ENCODE measurements at regions not wholly inside any gene's neighbourhood (a gene's known extent, or its start where the extent isn't known, plus 50 kb on each side); places are given as distances from the start of the nearest gene placed in this dataset.
"Not testable (repeated sequence)": the region's sequence is repeated elsewhere in the genome, so short reads cannot be mapped to it uniquely, and the experiment has no call there.

- TF ChIP-seq, protein P1, sequence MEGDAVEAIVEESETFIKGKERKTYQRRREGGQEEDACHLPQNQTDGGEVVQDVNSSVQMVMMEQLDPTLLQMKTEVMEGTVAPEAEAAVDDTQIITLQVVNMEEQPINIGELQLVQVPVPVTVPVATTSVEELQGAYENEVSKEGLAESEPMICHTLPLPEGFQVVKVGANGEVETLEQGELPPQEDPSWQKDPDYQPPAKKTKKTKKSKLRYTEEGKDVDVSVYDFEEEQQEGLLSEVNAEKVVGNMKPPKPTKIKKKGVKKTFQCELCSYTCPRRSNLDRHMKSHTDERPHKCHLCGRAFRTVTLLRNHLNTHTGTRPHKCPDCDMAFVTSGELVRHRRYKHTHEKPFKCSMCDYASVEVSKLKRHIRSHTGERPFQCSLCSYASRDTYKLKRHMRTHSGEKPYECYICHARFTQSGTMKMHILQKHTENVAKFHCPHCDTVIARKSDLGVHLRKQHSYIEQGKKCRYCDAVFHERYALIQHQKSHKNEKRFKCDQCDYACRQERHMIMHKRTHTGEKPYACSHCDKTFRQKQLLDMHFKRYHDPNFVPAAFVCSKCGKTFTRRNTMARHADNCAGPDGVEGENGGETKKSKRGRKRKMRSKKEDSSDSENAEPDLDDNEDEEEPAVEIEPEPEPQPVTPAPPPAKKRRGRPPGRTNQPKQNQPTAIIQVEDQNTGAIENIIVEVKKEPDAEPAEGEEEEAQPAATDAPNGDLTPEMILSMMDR (IDR thresholded peaks at IDR 0.05; ENCODE audit: borderline replicate concordance, insufficient read depth, low read depth, low read length), result no peak
- no peak overlapping the region for H3K4me3 ChIP-seq (ENCODE audit: low read depth, low read length)
Observed at GRCh38 chr5:82537687-82538306, 259.6 kb upstream of the RPS23 start.

DNA sequence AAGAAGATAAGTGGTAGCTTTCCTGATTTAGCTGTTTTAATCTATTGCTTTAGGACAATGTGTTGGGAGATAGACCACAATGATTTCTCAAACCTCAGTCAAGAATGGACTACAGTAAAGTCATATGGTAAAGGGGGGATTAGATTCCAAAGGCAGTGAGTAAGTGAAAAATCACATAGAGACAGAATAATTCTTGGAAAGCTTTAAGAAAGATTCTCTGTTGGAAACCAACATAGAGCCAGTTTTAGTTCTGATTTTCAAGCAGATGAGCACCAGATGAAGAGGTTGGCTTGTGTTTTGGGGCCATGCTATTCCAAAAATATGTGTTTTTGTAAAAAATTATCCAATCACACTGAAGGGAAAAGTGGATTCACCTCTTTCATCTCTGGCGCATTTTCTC lies 256.8 kb upstream of the RPS23 start:
- no peak overlapping the region for H3K4me3 ChIP-seq (ENCODE audit: low read depth, low read length)
- TF ChIP-seq, protein P1 (IDR thresholded peaks at IDR 0.05; ENCODE audit: borderline replicate concordance, insufficient read depth, low read depth, low read length), result no peak

GRCh38 chr5:82532075-82532474 lies 253.9 kb upstream of the RPS23 start:
- not testable (repeated sequence) for H3K4me3 ChIP-seq (ENCODE audit: low read depth, low read length)

- H3K4me3 ChIP-seq (ENCODE audit: low read depth, low read length), result no peak overlapping the region
- TF ChIP-seq, protein P1 (IDR thresholded peaks at IDR 0.05; ENCODE audit: borderline replicate concordance, insufficient read depth, low read depth, low read length), result no peak
Observed at GRCh38 chr5:82526540-82526939, 248.4 kb upstream of the RPS23 start.

DNA sequence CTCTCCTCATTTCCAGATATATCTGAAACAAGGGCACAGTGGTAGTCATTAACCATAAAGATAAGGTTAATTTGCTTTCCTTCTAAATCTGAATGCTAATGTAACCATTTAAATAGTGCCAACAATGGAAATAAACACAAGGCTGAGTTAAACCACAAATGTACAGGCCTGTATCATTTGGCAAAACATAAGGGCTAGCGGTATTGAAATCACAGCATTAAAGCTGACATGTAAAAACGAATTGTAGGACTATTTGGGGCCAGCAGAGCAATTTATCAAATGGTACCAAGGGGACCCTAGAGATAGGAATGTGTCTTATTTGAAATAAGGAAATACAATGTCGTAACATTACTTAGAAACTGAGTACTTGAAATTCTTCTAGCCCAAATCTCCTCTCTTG lies 247.5 kb upstream of the RPS23 start:
- H3K4me3 ChIP-seq (ENCODE audit: low read depth, low read length), result no peak overlapping the region
- TF ChIP-seq, protein P1 (IDR thresholded peaks at IDR 0.05; ENCODE audit: borderline replicate concordance, insufficient read depth, low read depth, low read length), result no peak

- TF ChIP-seq, protein P1 (IDR thresholded peaks at IDR 0.05; ENCODE audit: borderline replicate concordance, insufficient read depth, low read depth, low read length), result no peak
Observed at GRCh38 chr5:82523633-82524032, 245.5 kb upstream of the RPS23 start.

DNA sequence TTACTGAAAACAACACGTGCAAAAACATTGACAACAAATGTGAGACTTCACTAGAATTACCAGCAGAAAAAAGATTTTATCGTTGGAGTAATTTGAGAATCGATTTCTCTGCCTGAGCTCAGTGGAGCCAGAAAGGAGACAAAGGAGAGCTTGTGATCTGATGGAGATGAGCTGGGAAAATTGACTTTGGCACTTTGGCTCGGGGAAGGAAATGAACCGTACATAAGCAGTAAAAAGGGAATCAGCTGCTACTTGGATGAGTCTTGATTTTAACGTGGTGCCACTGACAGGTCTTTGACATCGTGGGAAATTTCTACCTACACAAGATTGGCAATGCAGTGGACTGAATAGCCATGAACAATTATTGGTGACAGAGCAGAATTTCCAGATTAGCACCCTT lies 244.7 kb upstream of the RPS23 start:
- no peak overlapping the region for H3K4me3 ChIP-seq (ENCODE audit: low read depth, low read length)
- TF ChIP-seq, protein P1 (IDR thresholded peaks at IDR 0.05; ENCODE audit: borderline replicate concordance, insufficient read depth, low read depth, low read length), result no peak

More at GRCh38 chr5:82523633-82524032, 245.5 kb upstream of the RPS23 start:
- H3K4me3 ChIP-seq (ENCODE audit: low read depth, low read length), result no peak overlapping the region

Data from GM12875 (cell line).